Neural progenitor cell (in vitro differentiated cells): ENCODE measurements at regions not wholly inside any gene's neighbourhood (a gene's known extent, or its start where the extent isn't known, plus 50 kb on each side); places are given as distances from the start of the nearest gene placed in this dataset.

ENCODE experiments used
- CTCF ChIP-seq: fragments of 200-600 bp; sonication (generic); IDR thresholded peaks from 2 replicates; pipeline ENCODE4 v1.5.1; 2017; ENCODE audit warnings: antibody characterized with exemption, mild to moderate bottlenecking
- EZH2 ChIP-seq: fragments of 200-600 bp; sonication (generic); IDR thresholded peaks from 2 replicates; pipeline ENCODE4 v1.6.1; 2017; ENCODE audit warnings: antibody characterized with exemption, mild to moderate bottlenecking, moderate library complexity

GRCh38 chr10:84850826-84851225 is 522.4 kb downstream of the CCSER2 start:
- TF ChIP-seq CTCF = no peak
- no peak for TF ChIP-seq EZH2
